Hepatocyte (in vitro differentiated cells): ENCODE measurements at regions not wholly inside any gene's neighbourhood (a gene's known extent, or its start where the extent isn't known, plus 50 kb on each side); places are given as distances from the start of the nearest gene placed in this dataset.

ENCODE experiments used
- CTCF ChIP-seq: fragments of 200-600 bp; sonication (generic); IDR thresholded peaks from 2 replicates; pipeline ENCODE4 v1.5.1; 2016; ENCODE audit warnings: antibody characterized with exemption, mild to moderate bottlenecking; ENCODE audit not compliant: poor library complexity
- EZH2phosphoT487 ChIP-seq: fragments of 200-600 bp; sonication (generic); IDR thresholded peaks from one replicate; pipeline ENCODE4 v1.6.1; 2018; ENCODE audit warnings: antibody characterized with exemption, mild to moderate bottlenecking, low read depth, moderate library complexity; ENCODE audit not compliant: unreplicated experiment, severe bottlenecking

GRCh38 chr20:4617019-4617418 lies 69.2 kb upstream of the PRNP start:
- no peak for TF ChIP-seq CTCF
- TF ChIP-seq EZH2phosphoT487 = no peak
